GM19397 (cell line): ENCODE measurements at regions not wholly inside any gene's neighbourhood (a gene's known extent, or its start where the extent isn't known, plus 50 kb on each side); places are given as distances from the start of the nearest gene placed in this dataset.
"Not testable (repeated sequence)": the region's sequence is repeated elsewhere in the genome, so short reads cannot be mapped to it uniquely, and the experiment has no call there.

Experiments used
- ATAC-seq: cut with Tn5 transposase; IDR thresholded peaks from one replicate; pipeline ENCODE4 v1.9.1; 2021; ENCODE audit warnings: mild to moderate bottlenecking, moderate library complexity; ENCODE audit not compliant: unreplicated experiment

- not testable (repeated sequence) for ATAC-seq
Observed at GRCh38 chrX:134045372-134045771, 60.0 kb upstream of the GPC3 start.

GRCh38 chrX:134067107-134067506, 81.7 kb upstream of the GPC3 start:
- ATAC-seq: not testable (repeated sequence)

DNA sequence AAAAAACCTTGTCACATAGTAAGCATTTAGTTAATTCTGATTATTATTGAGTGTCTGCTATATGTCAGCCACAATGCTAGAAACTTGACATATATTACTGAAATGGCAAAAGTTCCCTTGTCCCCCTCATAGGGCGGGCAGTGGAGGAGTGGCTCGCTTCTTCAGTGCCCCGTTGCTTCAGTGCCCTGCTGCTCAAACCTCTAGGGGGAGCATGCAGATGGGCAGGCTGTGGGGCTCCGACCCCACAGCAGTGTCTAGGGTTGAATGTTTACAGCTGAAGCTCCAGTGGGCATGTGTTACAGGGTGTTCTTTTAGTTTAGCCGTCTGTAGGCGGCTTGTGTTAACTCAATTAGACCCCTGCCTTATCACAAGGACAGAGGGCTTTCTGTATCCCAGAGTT, 86.5 kb upstream of the GPC3 start:
- ATAC-seq: not testable (repeated sequence)

DNA sequence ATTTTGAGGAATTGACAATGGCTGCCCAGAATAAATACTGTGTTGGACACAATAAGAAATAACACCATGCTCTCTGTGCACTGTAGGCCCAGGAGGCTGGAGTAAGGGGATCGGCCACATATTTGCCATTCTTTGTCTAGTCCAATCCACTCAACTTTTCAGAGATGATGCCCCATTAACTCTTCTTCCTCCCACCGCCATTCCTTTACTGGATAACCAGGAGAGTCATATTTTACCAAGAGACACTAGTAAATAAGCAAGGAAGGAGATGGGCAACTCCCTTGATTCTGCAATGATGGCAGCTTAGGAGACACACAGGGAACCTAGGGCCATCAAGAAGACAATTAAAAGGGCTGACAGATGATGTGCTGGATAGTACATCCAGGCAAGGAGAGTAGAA, 87.9 kb upstream of the GPC3 start:
- no peak for ATAC-seq

DNA sequence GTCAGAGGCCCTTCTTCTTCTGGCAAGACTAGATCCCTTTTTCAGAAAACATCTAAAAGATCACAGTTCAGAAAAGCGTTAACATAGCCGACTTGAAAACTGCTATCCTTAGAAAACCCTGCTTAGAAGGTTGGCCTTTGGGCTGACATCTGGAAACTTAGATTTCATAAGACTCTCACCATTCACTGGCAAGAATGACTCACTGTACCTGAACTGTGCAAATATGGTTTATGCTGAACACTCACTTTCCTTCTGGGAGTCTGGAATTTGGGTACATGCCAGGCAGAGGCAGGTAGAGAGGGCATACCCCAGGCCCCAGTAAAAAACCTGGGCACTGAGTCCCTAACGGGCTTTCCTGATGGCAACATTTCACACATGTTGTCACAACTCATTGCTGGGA, 88.8 kb upstream of the GPC3 start:
- no peak for ATAC-seq

GRCh38 chrX:134075894-134076718, 90.7 kb upstream of the GPC3 start:
- ATAC-seq: no peak

GRCh38 chrX:134095366-134095765, 110.0 kb upstream of the GPC3 start:
- no peak for ATAC-seq

DNA sequence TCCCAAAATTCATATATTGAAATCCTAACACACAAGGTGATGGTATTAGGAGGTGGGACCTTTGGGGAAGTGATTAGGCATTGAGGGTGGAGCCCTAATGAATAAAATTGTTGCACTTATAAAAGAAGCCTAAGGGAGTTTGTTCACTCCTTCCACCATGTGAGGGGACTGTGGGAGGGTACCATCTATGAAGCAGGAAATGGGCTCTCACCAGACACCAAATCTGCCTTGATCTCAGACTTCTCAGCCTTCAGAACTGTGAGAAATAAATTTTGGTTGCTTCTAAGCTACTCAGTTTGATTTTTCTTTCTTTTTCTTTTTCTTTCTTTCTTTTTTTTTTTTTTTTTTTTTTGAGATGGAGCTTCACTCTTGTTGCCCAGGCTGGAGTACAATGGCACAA, 116.2 kb upstream of the GPC3 start:
- no peak for ATAC-seq

DNA sequence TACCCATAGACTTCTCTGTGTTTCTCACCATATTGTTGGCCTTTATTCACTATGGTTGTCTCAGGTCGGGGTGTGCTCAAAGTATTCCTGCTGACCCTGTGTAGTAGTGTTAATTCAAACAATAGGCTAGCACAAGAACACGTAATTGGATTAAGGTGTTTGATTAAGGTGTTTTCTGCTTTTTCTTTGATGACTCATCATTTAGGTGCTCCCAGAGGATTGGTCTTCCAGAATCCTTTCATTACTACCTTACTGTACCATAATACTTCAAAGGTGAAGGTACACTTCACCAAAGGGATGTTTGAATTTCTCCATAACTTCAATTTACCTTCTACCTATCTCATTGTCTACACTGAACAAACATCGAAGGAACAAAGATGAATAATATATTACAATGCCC, 121.7 kb upstream of the CCDC160 start:
- ATAC-seq: no peak

GRCh38 chrX:134137341-134137740, 99.6 kb upstream of the CCDC160 start:
- ATAC-seq: no peak

GRCh38 chrX:134139090-134139489, 97.9 kb upstream of the CCDC160 start:
- no peak for ATAC-seq

DNA sequence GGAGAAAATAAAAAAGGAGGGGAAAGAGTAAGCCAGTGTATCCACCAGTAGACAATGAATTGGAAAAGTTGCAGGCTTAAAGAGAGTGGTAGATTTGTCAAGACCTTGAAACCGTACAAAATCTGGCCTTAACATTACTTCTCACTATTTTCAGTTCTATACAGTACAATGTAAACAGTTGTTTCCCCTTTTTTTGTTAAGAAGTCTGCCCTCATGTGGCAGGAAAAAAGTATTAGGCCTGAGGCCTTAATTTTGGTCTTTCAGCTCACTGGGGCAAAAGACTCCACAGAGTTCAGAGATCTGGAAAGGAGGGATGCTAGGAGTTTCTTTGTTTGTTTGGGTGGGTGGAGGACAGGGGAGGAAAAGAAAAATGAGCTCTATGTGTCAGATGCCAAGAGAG, 92.8 kb upstream of the CCDC160 start:
- ATAC-seq: peak; percentile 72

DNA sequence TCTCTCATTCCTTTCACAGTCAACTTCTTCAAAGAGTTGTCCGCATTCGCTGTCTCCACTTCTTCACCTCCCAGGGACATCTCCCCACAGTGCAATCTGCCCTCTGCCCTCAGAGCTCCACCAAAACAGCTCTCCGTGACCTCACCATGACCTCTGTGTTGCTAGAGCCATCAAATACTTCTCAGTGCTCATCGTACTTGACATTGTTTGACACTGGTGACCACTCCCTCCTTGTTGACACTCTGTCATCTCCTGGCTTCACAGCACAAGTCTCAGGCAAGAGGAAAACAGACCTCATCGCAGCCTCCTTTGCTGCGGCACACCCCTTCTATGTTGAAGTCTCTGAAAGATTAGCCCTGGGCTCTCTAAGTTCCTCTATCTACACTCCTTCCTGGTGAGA, 90.5 kb upstream of the CCDC160 start:
- no peak for ATAC-seq

- no peak for ATAC-seq
Observed at GRCh38 chrX:134148172-134148692, 88.8 kb upstream of the CCDC160 start.

DNA sequence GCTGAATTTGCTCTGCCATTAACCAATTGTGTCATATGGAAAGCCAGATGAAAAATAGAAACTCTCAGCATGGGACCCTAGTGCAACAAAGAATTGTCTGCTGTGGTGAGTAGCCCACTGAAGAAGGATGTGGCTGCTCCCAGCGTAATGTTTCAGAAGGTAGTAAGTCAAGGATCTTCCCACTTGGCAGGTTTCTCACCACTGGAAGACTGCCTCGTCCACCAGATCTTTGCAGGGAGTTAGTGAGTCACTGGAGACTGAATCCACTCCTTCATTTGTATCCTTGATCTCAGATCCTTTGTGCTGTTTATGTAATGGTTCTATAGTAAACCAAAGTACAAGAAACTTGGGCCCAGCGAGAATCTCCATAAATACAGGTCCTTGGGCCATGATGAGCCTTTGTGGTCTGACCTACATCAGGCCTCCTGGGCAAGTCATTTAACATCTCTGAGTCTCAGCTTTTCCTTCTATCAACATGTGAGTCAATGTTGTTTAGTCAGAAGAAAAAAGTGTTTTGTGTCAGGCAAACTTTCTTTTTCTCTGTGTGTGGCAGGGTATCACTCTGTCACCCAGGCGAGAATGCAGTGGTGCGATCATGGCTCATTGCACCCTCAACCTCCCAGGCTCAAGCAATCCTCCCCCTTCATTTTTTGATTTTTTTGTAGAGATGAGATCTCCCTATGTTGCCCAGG, 78.0 kb upstream of the CCDC160 start:
- no peak for ATAC-seq

DNA sequence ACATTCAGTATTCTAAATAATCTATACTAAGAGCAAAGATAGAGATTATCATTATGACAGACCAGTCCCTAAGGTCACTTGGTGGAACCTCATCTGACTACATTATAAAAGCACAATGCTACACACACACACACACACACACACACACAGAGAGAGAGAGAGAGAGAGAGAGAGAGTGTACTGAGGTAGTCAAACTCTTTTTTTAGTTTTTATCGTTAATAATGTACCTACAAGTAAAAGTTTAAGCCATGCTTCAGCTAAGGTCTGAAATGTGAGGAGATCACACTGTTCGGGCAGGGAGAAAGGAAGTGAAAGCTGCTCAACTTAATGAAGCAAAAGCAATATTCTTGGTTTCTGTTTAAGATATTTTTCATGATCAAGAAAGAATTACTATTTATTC, 75.8 kb upstream of the CCDC160 start:
- peak; percentile 85 for ATAC-seq

GRCh38 chrX:134162032-134162431, 75.0 kb upstream of the CCDC160 start:
- ATAC-seq: no peak

DNA sequence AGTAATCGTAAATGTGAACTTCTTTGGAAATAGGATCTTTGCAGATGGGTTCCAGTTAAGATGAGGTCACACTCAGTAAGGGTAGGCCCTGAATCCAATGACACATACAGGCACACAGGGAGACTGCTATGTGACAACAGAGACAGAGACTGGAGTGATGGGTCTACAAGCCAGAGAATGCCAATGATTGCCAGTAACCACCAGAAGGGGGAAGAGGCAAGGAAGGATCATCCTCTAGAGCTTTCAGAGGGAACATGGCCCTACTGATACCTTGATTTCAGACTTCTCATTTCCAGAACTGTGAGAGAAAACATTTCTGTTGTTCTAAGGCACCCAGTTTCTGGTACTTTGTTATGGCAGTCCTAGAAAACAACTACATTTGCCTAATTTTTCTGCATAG, 73.1 kb upstream of the CCDC160 start:
- no peak for ATAC-seq

DNA sequence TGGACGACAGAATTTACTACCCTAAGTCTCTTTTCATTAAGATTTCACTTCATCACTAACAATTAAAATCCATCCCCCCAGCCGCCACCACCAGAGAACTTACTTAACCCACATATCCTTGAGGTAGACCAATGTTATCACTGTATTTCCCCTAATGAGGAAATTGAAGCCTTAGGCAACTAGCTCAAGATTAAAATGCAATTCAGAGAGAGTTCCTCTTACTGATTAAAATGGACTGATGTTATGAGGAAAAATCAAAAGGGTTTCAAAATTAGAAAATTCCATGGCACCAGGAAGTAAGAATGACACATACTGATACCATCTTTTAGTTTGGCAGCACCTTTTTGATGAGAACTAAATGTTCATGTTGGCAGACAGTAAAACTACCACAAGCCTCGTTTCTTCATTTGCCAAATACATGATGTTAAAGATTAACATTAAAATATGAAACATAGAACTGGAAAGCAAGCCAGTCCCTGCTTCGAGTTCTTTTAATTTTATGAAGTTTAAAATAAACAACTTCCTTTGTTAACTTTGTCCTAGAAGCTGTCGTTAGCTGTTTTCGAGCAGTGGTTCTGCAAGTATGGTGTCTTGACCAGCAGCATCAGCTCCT, 69.3 kb upstream of the CCDC160 start:
- no peak for ATAC-seq

GRCh38 chrX:134171661-134172587, 65.1 kb upstream of the CCDC160 start:
- peak; percentile 53 for ATAC-seq
